ES-I3 (cell line): ENCODE measurements at regions not wholly inside any gene's neighbourhood (a gene's known extent, or its start where the extent isn't known, plus 50 kb on each side); places are given as distances from the start of the nearest gene placed in this dataset.

Source experiments
- H3K36me3 ChIP-seq: 2 replicates; pipeline ENCODE4 v1.6.1; 2013; ENCODE audit warnings: mild to moderate bottlenecking, low read length, control low read depth, moderate library complexity; ENCODE audit not compliant: insufficient read depth
- H3K4me1 ChIP-seq: 2 replicates; pipeline ENCODE4 v1.6.1; 2013; ENCODE audit warnings: mild to moderate bottlenecking, control low read depth, low read length; ENCODE audit not compliant: insufficient read depth
- H3K9ac ChIP-seq: 2 replicates; pipeline ENCODE4 v1.6.1; 2013; ENCODE audit warnings: low read depth, mild to moderate bottlenecking, low read length, moderate library complexity
- H3K9me3 ChIP-seq: 2 replicates; pipeline ENCODE4 v1.6.1; 2013; ENCODE audit warnings: mild to moderate bottlenecking, low read length, moderate library complexity; ENCODE audit not compliant: control insufficient read depth, insufficient read depth

DNA sequence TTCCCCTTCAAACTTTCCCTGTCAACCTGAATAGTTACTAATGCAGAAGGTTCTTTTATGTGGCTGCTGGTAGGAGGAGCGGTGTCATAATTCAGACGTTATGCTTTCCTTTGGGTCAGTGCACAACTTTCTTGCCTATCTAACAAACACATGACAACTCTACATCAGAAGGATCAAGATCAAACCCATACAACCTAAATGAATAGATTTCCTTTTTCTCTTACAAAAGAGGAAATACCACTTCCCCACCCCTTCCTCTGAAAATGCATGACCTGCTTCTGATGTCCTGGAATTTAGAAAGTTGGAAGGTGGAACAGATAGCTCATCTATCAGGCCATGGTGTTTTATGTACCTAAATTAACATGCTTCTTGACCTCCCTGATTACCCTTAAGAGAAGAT is 75.7 kb upstream of the ADGRL4 start:
- Histone ChIP-seq H3K9me3 (peaks cover 3% of the 10 kb centered on the region), H3K4me1 (0 out of 2 replicates have a peak, but pooled peaks cover 6% of the 10 kb centered on the region), H3K36me3 (no peaks in the 10 kb centered on the region), H3K9ac (no peak overlapping the region)

DNA sequence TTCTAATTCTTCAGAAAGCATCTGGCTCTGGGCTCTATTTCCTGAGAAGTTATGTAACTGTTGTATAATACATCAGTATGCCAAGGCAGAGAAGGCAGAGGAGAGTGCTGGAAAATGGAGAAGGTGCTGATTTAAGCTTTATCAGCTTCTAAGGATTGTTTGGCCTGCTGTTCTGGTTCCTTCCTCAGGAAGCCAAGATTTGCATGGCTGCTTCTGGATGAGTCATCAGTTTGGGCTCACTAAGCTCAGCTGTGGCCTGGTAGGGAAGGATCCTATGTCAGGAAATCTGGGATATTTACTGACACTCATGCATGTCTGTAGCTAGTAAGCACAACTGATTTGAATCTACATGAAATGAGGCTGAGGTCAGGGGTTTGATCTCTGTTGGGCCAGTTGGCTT is 73.2 kb upstream of the ADGRL4 start:
- Histone ChIP-seq H3K36me3 (no peaks in the 10 kb centered on the region), H3K4me1 (0 out of 2 replicates have a peak, but pooled peaks cover 6% of the 10 kb centered on the region), H3K9me3 (peaks cover 3% of the 10 kb centered on the region), H3K9ac (no peak overlapping the region)

DNA sequence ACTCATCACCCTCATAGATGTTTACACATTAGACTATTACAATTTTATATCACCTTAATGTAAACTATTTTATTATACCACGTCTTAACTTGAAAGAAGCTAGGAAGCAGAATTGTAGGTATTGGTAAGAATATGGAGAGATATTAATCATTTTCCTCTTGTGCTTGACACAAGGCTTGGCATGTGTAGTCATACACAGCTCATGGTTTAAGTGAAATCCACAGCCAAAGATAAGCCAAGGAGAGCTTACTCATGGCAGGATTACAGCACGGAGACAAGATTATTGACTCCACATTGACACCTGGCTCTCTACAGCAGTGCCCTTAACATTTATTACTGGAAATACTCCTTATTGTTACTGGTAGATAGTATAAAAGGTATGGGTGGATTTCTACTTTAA is 68.4 kb upstream of the ADGRL4 start:
- 0 out of 2 replicates have a peak, but pooled peaks cover 4% of the 10 kb centered on the region for H3K4me1 ChIP-seq
- no peaks in the 10 kb centered on the region for H3K36me3 ChIP-seq
- H3K9me3 ChIP-seq = peaks cover 3% of the 10 kb centered on the region
- H3K9ac ChIP-seq = no peak overlapping the region

DNA sequence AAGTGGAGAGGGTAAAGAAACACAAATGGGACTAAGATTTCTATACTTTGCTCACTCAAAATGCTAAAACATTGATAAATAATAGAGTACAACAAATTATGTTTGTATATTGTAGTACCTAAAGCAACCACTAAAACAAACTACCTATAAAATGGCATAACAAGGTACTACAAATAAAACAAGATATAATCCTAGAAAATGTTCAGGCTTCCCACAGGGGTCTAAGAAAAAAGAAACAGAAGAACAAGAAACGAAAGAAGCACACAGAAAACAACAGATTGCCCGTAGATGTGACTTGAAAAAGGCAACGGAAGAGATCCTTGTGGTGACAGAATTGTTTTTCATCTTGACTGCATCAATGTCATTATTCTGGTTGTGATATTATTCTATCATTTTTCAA is 63.3 kb upstream of the ADGRL4 start:
- Histone ChIP-seq H3K9ac (no peak overlapping the region), H3K9me3 (no peaks in the 10 kb centered on the region), H3K36me3 (no peaks in the 10 kb centered on the region), H3K4me1 (no peaks in the 10 kb centered on the region)

DNA sequence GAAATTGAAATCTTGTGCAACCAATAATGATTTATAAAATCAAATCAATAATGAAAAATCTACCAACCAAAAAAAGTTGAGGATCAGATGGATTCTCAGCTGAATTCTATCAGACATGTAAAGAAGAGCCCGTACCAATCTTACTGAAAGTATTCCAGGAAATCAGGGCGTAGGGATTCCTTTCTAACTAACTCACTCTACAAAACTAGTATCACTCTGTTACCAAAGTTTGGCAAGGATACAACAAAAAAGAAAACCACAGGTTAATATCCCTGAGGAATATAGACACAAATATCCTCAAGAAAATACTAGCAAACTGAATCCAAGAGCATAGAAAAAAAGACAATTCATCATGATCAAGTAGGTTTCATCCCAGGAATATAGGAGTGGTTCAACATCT is 52.8 kb upstream of the ADGRL4 start:
- H3K9me3 ChIP-seq = no peaks in the 10 kb centered on the region
- no peak overlapping the region for H3K9ac ChIP-seq
- H3K36me3 ChIP-seq = no peaks in the 10 kb centered on the region
- no peaks in the 10 kb centered on the region for H3K4me1 ChIP-seq
